CD14-positive monocyte (primary cell): ENCODE measurements at regions not wholly inside any gene's neighbourhood (a gene's known extent, or its start where the extent isn't known, plus 50 kb on each side); places are given as distances from the start of the nearest gene placed in this dataset.

Experiments
- DNase-seq, 3 donors: peaks; one replicate each; pipeline ENCODE4 v3.0.0-alpha.2; 2011 to 2022
- H2AFZ ChIP-seq: 2 replicates; pipeline ENCODE4 v1.6.0; 2012; ENCODE audit warnings: mild to moderate bottlenecking, low read depth, low read length, inconsistent platforms; ENCODE audit not compliant: insufficient read depth, poor library complexity, severe bottlenecking
- H3K27ac ChIP-seq, 2 donors: 1 replicate in 1 of 2; 2 replicates in 1 of 2; pipeline ENCODE4 v1.5.1; 2012 to 2013; ENCODE audit warnings: low read length in 2 of 2, control low read depth in 1 of 2, inconsistent platforms in 1 of 2, low read depth in 1 of 2, mild to moderate bottlenecking in 1 of 2
- H3K27me3 ChIP-seq, 2 donors: one replicate each; pipeline versions ENCODE4 v1.6.0 to v1.6.1; 2011 to 2013; ENCODE audit warnings: low read length in 2 of 2; ENCODE audit not compliant: control insufficient read depth in 2 of 2, insufficient read depth in 2 of 2
- H3K36me3 ChIP-seq, 2 donors: replicated peaks in 1 of 2; 1 replicate in 1 of 2; 2 replicates in 1 of 2; pipeline versions ENCODE4 v1.5.1 to v1.6.1; 2012 to 2013; ENCODE audit warnings: low read length in 2 of 2, control low read depth in 1 of 2, inconsistent platforms in 1 of 2, mild to moderate bottlenecking in 1 of 2; ENCODE audit not compliant: insufficient read depth in 2 of 2, control insufficient read depth in 1 of 2
- H3K4me1 ChIP-seq, 2 donors: 1 replicate in 1 of 2; 2 replicates in 1 of 2; pipeline versions ENCODE4 v1.5.1 to v1.6.1; 2012 to 2013; ENCODE audit warnings: low read length in 2 of 2, control low read depth in 1 of 2, inconsistent platforms in 1 of 2, mild to moderate bottlenecking in 1 of 2, moderate library complexity in 1 of 2; ENCODE audit not compliant: insufficient read depth in 2 of 2, control insufficient read depth in 1 of 2
- H3K4me2 ChIP-seq: replicated peaks from 2 replicates; pipeline ENCODE3; 2012; ENCODE audit warnings: low read length, moderate library complexity, mild to moderate bottlenecking; ENCODE audit not compliant: poor library complexity, severe bottlenecking; ENCODE audit errors: extremely low read depth
- H3K4me3 ChIP-seq, 3 experiments: fragments of 200-600 bp in 1 of 3; sonication (generic) in 1 of 3; replicated peaks in 1 of 3; 1 replicate in 2 of 3; 2 replicates in 1 of 3; pipeline ENCODE4 v1.5.1; 2011 to 2013; ENCODE audit warnings: low read length in 3 of 3, mild to moderate bottlenecking in 3 of 3, control low read depth in 2 of 3, low read depth in 2 of 3, inconsistent platforms in 1 of 3, moderate library complexity in 1 of 3
- H3K79me2 ChIP-seq: 2 replicates; pipeline ENCODE4 v1.6.0; 2012; ENCODE audit warnings: mild to moderate bottlenecking, control low read depth, inconsistent platforms, low read length, moderate library complexity; ENCODE audit not compliant: insufficient read depth
- H3K9ac ChIP-seq: 2 replicates; pipeline ENCODE4 v1.6.0; 2017; ENCODE audit warnings: low read length, mild to moderate bottlenecking; ENCODE audit not compliant: insufficient read depth, poor library complexity, severe bottlenecking
- H3K9me3 ChIP-seq, 2 donors: replicated peaks in 1 of 2; 1 replicate in 1 of 2; 2 replicates in 1 of 2; pipeline versions ENCODE4 v1.5.1 to v1.6.1; 2012 to 2013; ENCODE audit warnings: low read length in 2 of 2, control low read depth in 1 of 2; ENCODE audit not compliant: control insufficient read depth in 1 of 2, insufficient read depth in 1 of 2
- H4K20me1 ChIP-seq: 2 replicates; pipeline ENCODE4 v1.6.0; 2012; ENCODE audit warnings: mild to moderate bottlenecking, low read length, control low read depth, moderate library complexity; ENCODE audit not compliant: insufficient read depth
- H3K27ac Mint-ChIP-seq, 7 donors: one replicate each; pipeline ENCODE4 v1.8.0; 2020; ENCODE audit warnings: mild to moderate bottlenecking in 7 of 7, mixed read lengths in 7 of 7, moderate library complexity in 6 of 7, inconsistent platforms in 2 of 7
- H3K27me3 Mint-ChIP-seq, 3 donors: one replicate each; pipeline ENCODE4 v1.8.0; 2021 to 2022; ENCODE audit warnings: low read depth in 3 of 3, mild to moderate bottlenecking in 3 of 3, mixed read lengths in 3 of 3, moderate library complexity in 3 of 3, inconsistent platforms in 1 of 3
- H3K36me3 Mint-ChIP-seq, 2 donors: one replicate each; pipeline ENCODE4 v1.8.0; 2020; ENCODE audit warnings: mixed read lengths in 2 of 2, inconsistent platforms in 1 of 2, mild to moderate bottlenecking in 1 of 2
- H3K4me1 Mint-ChIP-seq: one replicate; pipeline ENCODE4 v1.8.0; 2020; ENCODE audit warnings: mild to moderate bottlenecking, mixed read lengths
- H3K4me3 Mint-ChIP-seq, 2 donors: one replicate each; pipeline ENCODE4 v1.8.0; 2020; ENCODE audit warnings: mild to moderate bottlenecking in 2 of 2, mixed read lengths in 2 of 2, moderate library complexity in 1 of 2
- H3K9me3 Mint-ChIP-seq, 7 donors: one replicate each; pipeline ENCODE4 v1.8.0; 2020 to 2022; ENCODE audit warnings: mixed read lengths in 7 of 7, mild to moderate bottlenecking in 6 of 7, moderate library complexity in 6 of 7, inconsistent platforms in 2 of 7
- WGBS: methylation state at CpG from one replicate; pipeline ENCODE4 v1.1.5; 2013; ENCODE audit warnings: missing lambda C conversion rate; ENCODE audit not compliant: insufficient coverage; 5-methylcytosine and 5-hydroxymethylcytosine counted together
- intact Hi-C, 2 donors: fragments of 100-400 bp; cut with micrococcal nuclease; formaldehyde crosslinking; loops; one replicate each; pipeline versions ENCODE4 v1.15.0 to v1.15.1; 2023
- TF ChIP-seq, protein P1 (sequence below): fragments of 200-600 bp; IDR thresholded peaks from one replicate; pipeline ENCODE4 v1.8.0; 2022; ENCODE audit warnings: antibody characterized with exemption, mild to moderate bottlenecking

DNA sequence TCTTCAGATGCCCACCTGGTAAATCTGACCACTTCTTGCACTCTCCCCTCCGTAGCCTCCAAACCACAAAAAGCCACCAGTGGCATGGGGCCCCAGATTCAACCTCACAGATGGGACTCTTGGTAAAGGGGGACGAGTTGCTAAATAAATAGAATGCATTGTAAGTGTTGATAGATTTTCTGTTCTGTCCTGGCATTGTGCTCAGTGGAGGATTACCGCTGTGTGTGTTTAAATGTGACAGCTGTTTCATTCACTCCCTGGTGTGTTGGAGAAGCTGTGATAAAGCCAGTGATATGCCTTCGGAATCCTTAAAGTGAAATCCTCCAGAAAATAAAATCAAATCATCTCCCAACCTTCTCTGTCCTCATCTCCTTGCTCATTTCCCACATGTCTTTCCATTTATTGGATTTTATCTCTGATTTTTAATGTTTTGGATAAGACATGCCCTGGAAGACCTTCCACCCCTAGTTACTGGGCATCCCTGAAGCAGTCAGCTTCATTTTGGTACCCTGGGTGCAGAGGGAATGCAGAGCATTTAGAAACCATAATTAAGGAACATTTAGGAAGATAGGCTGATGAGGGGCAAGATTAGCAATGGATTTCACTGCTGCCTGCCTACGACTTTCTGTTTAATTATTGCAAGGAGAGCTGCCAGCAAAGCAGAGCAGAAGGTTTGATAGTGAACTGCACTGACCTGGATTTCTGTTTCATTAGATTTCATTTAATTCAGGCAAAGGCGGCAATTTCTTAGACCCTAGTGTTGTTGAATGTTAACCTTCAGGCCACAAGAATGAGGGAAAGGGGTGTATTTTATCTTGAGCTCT is 460.9 kb upstream of the KIRREL3 start:
- Histone ChIP-seq H2AFZ (no peak overlapping the region), H3K27me3 (no peaks in the 10 kb centered on the region), H3K4me3 (no peak overlapping the region), H3K4me1 (no peaks in the 10 kb centered on the region), H3K36me3 (no peaks in the 10 kb centered on the region), H3K9me3 (no peaks in the 10 kb centered on the region), H3K9ac (no peak overlapping the region), H3K27ac (no peak overlapping the region), H3K4me2 (no peak overlapping the region), H3K79me2 (no peaks in the 10 kb centered on the region), H4K20me1 (no peaks in the 10 kb centered on the region)
- Mint-ChIP-seq H3K27me3 (peaks cover 0 to 4% (median 3%) of the 10 kb centered on the region in 3 donors), H3K36me3 (no peaks in the 10 kb centered on the region), H3K27ac (peak overlapping the region in 1 of 7 donors; percentile 22), H3K4me1 (no peaks in the 10 kb centered on the region), H3K4me3 (no peak overlapping the region), H3K9me3 (peaks cover 0 to 2% (median 0%) of the 10 kb centered on the region in 7 donors)
- TF ChIP-seq, protein P1, sequence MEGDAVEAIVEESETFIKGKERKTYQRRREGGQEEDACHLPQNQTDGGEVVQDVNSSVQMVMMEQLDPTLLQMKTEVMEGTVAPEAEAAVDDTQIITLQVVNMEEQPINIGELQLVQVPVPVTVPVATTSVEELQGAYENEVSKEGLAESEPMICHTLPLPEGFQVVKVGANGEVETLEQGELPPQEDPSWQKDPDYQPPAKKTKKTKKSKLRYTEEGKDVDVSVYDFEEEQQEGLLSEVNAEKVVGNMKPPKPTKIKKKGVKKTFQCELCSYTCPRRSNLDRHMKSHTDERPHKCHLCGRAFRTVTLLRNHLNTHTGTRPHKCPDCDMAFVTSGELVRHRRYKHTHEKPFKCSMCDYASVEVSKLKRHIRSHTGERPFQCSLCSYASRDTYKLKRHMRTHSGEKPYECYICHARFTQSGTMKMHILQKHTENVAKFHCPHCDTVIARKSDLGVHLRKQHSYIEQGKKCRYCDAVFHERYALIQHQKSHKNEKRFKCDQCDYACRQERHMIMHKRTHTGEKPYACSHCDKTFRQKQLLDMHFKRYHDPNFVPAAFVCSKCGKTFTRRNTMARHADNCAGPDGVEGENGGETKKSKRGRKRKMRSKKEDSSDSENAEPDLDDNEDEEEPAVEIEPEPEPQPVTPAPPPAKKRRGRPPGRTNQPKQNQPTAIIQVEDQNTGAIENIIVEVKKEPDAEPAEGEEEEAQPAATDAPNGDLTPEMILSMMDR = no peak
- intact Hi-C loops = no loop called here
- 75% methylated on average over 1 of the region's 6 CpGs for WGBS
- no peak for DNase-seq

DNA sequence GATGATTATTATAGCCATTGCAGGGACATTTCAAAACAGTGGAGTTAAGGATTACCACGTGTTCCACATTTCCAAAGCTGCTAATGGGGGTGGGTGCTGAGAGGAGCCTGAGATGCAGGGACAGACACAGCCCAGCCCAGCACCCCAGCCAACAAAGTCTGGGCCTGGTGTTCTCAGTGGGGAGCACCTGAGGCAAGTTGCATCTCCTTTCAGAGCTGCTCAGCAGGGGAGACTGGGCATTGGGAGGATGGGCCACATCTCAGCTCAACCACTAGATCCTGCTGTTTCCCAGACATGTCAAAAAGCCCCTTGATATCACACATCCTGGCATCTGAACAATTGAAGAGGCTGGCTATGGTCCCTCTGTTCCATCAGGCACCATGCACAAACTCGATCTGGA is 458.0 kb upstream of the KIRREL3 start:
- no peak overlapping the region for H2AFZ ChIP-seq
- no peaks in the 10 kb centered on the region for H3K4me1 Mint-ChIP-seq
- no peaks in the 10 kb centered on the region for H3K4me1 ChIP-seq
- no peaks in the 10 kb centered on the region for H3K9me3 ChIP-seq
- no peak overlapping the region for H3K9ac ChIP-seq
- intact Hi-C loops = no loop called here
- H3K27ac ChIP-seq = no peak overlapping the region
- peaks cover 0 to 2% (median 0%) of the 10 kb centered on the region in 7 donors for H3K9me3 Mint-ChIP-seq
- H3K36me3 ChIP-seq = no peaks in the 10 kb centered on the region
- no peaks in the 10 kb centered on the region for H3K36me3 Mint-ChIP-seq
- H3K27me3 ChIP-seq = no peaks in the 10 kb centered on the region
- H3K79me2 ChIP-seq = no peaks in the 10 kb centered on the region
- no peak overlapping the region for H3K4me2 ChIP-seq
- peaks cover 0 to 5% (median 3%) of the 10 kb centered on the region in 3 donors for H3K27me3 Mint-ChIP-seq
- H4K20me1 ChIP-seq = no peaks in the 10 kb centered on the region
- H3K27ac Mint-ChIP-seq = no peak overlapping the region
- no peak overlapping the region for H3K4me3 ChIP-seq
- no peak for DNase-seq
- WGBS = 90% methylated on average over 2 of the region's 2 CpGs
- TF ChIP-seq, protein P1 = no peak
- no peak overlapping the region for H3K4me3 Mint-ChIP-seq
